NB4 (cell line): ENCODE measurements at regions not wholly inside any gene's neighbourhood (a gene's known extent, or its start where the extent isn't known, plus 50 kb on each side); places are given as distances from the start of the nearest gene placed in this dataset.
A peak's percentile ranks its signal among the peaks of the same experiment; 100 is the strongest.

ENCODE experiments used
- DNase-seq: peaks from one replicate; pipeline ENCODE4 v3.0.0; 2010; ENCODE audit warnings: low read depth
- H3K4me3 ChIP-seq: one replicate; pipeline ENCODE4 v1.5.1; 2011; ENCODE audit warnings: mild to moderate bottlenecking, low read depth, low read length, moderate library complexity
- MYC ChIP-seq: IDR thresholded peaks from 2 replicates; pipeline ENCODE4 v1.6.1; 2011; ENCODE audit warnings: low read depth, low read length
- POLR2A ChIP-seq: IDR thresholded peaks from 2 replicates; pipeline ENCODE4 v1.6.1; 2011; ENCODE audit warnings: mild to moderate bottlenecking; ENCODE audit not compliant: insufficient read length; ENCODE audit errors: extremely low read depth
- TF ChIP-seq, protein P1 (sequence below): IDR thresholded peaks from one replicate; pipeline ENCODE4 v1.5.1; 2012; ENCODE audit warnings: low read depth, low read length
- TF ChIP-seq, protein P2 (sequence below): IDR thresholded peaks from 2 replicates; pipeline ENCODE4 v1.6.1; 2011; ENCODE audit warnings: low read depth, low read length

DNA sequence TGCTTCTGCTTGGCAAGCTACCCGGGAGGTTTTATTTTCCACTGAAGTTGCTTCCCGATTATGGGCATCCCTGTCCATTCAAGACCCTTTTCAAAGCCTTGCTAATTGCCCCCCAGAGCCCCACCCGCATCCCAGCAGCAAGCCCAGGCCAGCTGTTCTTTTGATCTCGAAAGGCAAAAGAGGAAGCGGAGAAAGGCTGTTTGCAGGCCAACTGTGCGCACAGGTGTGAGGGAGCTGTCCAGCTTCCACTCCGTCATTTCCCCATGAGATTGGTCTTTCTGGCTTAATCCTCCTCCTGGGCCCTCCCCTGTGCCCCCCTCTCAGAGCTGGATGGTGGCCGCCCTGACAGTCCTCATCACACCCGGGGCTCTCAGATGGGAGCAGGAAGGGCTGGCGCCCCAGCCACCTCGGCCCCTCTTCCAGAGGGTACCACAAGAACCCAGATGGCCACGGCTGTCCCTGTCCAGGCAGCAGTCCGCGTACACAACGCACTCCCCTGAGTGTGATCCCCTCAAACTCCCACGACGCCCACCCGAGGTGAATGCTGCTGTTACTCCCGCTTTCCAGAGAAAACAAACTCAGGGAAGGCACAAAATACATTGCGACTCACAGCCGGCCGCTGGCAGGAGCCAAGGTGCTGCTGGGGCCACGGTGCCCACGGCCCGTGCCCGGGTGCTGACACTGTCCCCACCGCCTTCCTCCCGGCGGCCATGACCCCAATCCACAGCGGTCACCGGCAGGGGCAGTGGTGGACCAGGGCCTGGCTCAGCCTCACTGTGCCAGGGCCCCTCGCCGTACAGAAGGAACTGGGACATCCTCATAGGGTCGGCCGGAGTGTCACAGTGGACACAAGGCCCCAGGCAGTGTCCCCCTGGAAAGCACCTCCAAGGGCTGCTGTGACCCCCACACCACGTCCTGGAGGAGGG, 121.9 kb downstream of the CRYAA start:
- no peak overlapping the region for H3K4me3 ChIP-seq
- TF ChIP-seq, protein P1, sequence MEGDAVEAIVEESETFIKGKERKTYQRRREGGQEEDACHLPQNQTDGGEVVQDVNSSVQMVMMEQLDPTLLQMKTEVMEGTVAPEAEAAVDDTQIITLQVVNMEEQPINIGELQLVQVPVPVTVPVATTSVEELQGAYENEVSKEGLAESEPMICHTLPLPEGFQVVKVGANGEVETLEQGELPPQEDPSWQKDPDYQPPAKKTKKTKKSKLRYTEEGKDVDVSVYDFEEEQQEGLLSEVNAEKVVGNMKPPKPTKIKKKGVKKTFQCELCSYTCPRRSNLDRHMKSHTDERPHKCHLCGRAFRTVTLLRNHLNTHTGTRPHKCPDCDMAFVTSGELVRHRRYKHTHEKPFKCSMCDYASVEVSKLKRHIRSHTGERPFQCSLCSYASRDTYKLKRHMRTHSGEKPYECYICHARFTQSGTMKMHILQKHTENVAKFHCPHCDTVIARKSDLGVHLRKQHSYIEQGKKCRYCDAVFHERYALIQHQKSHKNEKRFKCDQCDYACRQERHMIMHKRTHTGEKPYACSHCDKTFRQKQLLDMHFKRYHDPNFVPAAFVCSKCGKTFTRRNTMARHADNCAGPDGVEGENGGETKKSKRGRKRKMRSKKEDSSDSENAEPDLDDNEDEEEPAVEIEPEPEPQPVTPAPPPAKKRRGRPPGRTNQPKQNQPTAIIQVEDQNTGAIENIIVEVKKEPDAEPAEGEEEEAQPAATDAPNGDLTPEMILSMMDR: no peak
- TF ChIP-seq, protein P2, sequence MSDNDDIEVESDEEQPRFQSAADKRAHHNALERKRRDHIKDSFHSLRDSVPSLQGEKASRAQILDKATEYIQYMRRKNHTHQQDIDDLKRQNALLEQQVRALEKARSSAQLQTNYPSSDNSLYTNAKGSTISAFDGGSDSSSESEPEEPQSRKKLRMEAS: no peak
- TF ChIP-seq POLR2A (no peak), MYC (no peak)
- DNase-seq: peak; percentile 14

DNA sequence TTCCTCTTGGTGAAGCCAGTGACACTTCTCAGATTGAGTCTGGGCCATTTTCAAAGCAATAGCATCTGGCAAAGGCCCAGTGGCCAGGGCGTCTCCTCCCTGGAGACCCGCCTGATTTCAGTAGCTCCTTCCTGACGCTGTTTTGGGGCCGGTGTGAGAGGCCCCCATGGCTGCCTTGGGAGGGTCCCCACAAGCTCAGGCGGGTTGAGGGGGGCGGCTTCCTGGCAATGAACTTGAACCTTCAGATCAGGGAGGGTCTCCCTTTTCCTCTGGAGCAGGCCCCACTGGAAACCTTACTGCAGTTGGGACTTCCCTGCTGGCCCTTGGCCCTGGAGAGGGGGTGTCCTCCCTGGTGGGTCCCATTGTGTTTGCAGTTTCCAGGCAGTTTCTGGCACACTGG, 121.2 kb downstream of the CRYAA start:
- H3K4me3 ChIP-seq: no peak overlapping the region
- no peak for DNase-seq

DNA sequence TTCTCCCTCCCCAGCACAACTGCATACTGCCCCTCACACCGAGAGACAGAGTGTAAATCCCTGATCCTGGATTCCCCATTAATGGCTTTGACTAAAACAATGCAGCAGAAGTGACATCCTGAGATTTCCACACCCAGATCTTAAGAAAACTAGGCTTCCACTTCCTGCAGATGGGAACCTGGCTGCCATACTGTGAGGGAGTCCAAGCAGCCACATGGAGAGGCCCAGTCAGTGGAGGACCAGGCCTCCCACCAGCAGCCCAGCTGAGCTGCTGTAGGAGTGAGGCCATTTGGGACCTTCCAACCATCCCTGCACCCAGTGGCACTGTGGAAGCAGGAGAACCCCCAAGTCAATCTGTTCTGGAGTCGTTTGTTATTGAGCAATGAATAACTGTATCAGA, 120.6 kb downstream of the CRYAA start:
- TF ChIP-seq, protein P1: no peak
- TF ChIP-seq MYC (no peak), POLR2A (no peak)
- TF ChIP-seq, protein P2: no peak
- no peak overlapping the region for H3K4me3 ChIP-seq
- no peak for DNase-seq

More for the DNA sequence above, 121.2 kb downstream of the CRYAA start:
- TF ChIP-seq, protein P1: no peak
- TF ChIP-seq MYC (no peak), POLR2A (no peak)
- TF ChIP-seq, protein P2: no peak

DNA sequence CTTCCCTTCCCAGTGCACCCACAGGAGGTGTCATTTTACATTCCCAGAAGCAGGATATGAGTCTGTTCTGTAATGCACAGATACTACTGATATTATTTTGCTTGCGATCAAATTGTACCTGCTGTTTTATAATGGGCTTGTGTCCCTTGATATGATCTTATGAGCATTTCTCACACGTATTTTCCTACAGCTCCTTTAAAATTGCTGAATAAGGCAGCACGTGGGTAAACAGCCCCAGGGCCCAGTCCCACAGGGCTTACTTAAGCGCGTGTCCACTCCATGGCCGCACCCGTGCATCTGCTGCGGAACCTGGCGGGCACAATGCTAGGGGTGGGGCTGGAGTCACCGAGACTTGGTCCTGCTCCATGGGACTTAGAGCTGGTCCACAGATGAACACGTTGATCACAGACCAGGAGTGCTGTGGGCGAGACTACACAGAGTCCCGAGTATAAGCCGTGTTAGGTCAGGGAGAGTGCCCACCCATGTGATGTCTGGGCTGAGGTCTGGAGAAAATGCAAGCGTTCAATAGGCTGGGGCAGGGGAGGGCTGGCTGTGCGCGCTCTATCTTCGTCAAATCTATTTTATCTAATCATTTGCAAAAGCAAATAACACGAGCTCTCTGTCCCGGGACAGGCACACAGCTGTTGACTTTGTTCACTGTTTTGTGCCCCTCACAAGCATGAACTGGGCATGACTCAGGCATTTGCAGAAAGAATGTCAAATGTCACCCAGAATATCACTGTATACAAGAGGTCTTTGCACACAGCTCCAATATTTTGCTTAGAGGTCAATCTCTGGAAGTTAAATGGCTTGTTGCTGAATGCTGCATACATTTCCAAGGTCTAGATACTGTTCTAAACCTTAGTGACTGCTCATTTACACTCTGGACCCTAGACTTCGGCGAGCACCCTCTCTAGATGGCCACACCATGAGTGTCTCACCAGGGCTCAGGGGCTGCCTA, 119.3 kb downstream of the CRYAA start:
- H3K4me3 ChIP-seq: no peak overlapping the region
- no peak for DNase-seq
- TF ChIP-seq POLR2A (no peak), MYC (no peak)
- TF ChIP-seq, protein P2: no peak
- TF ChIP-seq, protein P1: no peak

DNA sequence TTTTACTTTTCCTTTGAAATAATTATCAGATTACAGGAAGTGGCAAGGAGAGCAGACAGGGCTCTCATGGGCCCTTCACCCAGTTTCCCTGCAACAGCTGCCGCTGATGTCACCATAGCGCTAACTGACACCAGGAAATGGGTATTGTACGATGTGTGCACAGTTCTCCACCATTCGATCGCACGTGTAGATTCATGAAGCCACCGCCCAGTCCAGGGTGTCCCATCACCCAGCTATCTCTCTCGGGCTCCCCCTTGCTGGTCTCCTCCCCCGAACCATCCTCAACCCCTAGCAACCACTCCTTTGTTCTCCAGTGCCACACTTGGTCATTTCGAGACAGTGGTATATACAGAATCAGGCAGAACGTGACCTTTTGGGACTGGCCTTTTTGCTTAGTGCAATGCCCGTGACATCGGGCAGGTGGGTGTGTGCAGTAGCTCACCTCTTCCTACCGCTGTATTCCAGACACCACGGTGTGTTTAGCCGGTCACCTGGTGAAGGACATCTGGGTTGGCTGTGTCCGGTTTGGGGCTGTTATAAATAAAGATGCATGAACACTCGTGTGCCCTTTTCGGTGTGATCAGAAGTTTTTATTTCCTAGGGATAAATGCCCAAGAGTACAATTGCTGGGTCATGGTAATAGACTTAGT, 118.4 kb downstream of the CRYAA start:
- TF ChIP-seq, protein P2: peak; percentile 94
- TF ChIP-seq MYC (peak; percentile 84), POLR2A (no peak)
- DNase-seq: peak; percentile 86

More for the DNA sequence above, 118.4 kb downstream of the CRYAA start:
- H3K4me3 ChIP-seq: no peak overlapping the region
